HCT116 (cell line): ENCODE measurements at regions not wholly inside any gene's neighbourhood (a gene's known extent, or its start where the extent isn't known, plus 50 kb on each side); places are given as distances from the start of the nearest gene placed in this dataset.

Source experiments
- CBX3 ChIP-seq: IDR thresholded peaks from 2 replicates; pipeline ENCODE4 v1.6.1; 2012; ENCODE audit warnings: low read depth
- EGR1 ChIP-seq: IDR thresholded peaks from 2 replicates; pipeline ENCODE4 v1.6.1; 2012; ENCODE audit warnings: low read depth
- ELF1 ChIP-seq: IDR thresholded peaks from 2 replicates; pipeline ENCODE4 v1.6.1; 2012; ENCODE audit warnings: low read depth, borderline replicate concordance
- EZH2 ChIP-seq: fragments of 200-600 bp; sonication (generic); IDR thresholded peaks from 2 replicates; pipeline ENCODE4 v1.6.1; 2017; ENCODE audit warnings: antibody characterized with exemption, mixed run types
- FOSL1 ChIP-seq: IDR thresholded peaks from 2 replicates; pipeline ENCODE4 v1.6.1; 2012; ENCODE audit warnings: low read depth
- MAX ChIP-seq: IDR thresholded peaks from 2 replicates; pipeline ENCODE4 v1.6.1; 2012
- POLR2A ChIP-seq: IDR thresholded peaks from 2 replicates; pipeline ENCODE4 v1.7.0; 2011; ENCODE audit warnings: borderline replicate concordance; ENCODE audit not compliant: insufficient read depth, insufficient read length; ENCODE audit errors: extremely low read depth
- POLR2AphosphoS5 ChIP-seq: IDR thresholded peaks from 2 replicates; pipeline ENCODE4 v1.6.1; 2011; ENCODE audit warnings: mild to moderate bottlenecking, low read depth, low read length, moderate library complexity
- RAD21 ChIP-seq: IDR thresholded peaks from 2 replicates; pipeline ENCODE4 v1.6.1; 2012; ENCODE audit warnings: low read depth, mild to moderate bottlenecking
- REST ChIP-seq: IDR thresholded peaks from 2 replicates; pipeline ENCODE4 v1.6.1; 2012; ENCODE audit warnings: low read depth
- SP1 ChIP-seq: IDR thresholded peaks from 2 replicates; pipeline ENCODE4 v1.6.1; 2012; ENCODE audit warnings: low read depth
- YY1 ChIP-seq: IDR thresholded peaks from 2 replicates; pipeline ENCODE4 v1.6.1; 2011; ENCODE audit warnings: low read length, low read depth, moderate library complexity, mild to moderate bottlenecking; ENCODE audit not compliant: insufficient replicate concordance; ENCODE audit errors: extremely low read depth
- TF ChIP-seq, protein P1 (sequence below), 3 experiments: fragments of 200-600 bp in 1 of 3; sonication (generic) in 1 of 3; IDR thresholded peaks in 2 of 3; conservative IDR thresholded peaks in 1 of 3; 2 replicates each; pipeline ENCODE4 v1.5.1; 2012 to 2017; ENCODE audit warnings: low read depth in 2 of 3, low read length in 2 of 3, antibody characterized with exemption in 1 of 3, borderline replicate concordance in 1 of 3, control low read depth in 1 of 3, mild to moderate bottlenecking in 1 of 3, mixed read lengths in 1 of 3, mixed run types in 1 of 3, moderate library complexity in 1 of 3; ENCODE audit not compliant: insufficient read depth in 1 of 3

- TF ChIP-seq, protein P1, sequence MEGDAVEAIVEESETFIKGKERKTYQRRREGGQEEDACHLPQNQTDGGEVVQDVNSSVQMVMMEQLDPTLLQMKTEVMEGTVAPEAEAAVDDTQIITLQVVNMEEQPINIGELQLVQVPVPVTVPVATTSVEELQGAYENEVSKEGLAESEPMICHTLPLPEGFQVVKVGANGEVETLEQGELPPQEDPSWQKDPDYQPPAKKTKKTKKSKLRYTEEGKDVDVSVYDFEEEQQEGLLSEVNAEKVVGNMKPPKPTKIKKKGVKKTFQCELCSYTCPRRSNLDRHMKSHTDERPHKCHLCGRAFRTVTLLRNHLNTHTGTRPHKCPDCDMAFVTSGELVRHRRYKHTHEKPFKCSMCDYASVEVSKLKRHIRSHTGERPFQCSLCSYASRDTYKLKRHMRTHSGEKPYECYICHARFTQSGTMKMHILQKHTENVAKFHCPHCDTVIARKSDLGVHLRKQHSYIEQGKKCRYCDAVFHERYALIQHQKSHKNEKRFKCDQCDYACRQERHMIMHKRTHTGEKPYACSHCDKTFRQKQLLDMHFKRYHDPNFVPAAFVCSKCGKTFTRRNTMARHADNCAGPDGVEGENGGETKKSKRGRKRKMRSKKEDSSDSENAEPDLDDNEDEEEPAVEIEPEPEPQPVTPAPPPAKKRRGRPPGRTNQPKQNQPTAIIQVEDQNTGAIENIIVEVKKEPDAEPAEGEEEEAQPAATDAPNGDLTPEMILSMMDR (IDR thresholded peaks at IDR 0.05 in 2 of 3, conservative IDR thresholded peaks at IDR 0.05 in 1 of 3; ENCODE audit: borderline replicate concordance in 1 of 3, insufficient read depth in 1 of 3, low read depth in 2 of 3, low read length in 2 of 3): no peak
- TF ChIP-seq EZH2 (no peak), POLR2A (no peak), RAD21 (no peak), REST (no peak), CBX3 (no peak), ELF1 (no peak), POLR2AphosphoS5 (no peak), YY1 (no peak), FOSL1 (no peak), MAX (no peak), EGR1 (no peak), SP1 (no peak)
These were observed 649.9 kb upstream of the ADARB2 start for GRCh38 chr10:2387261-2387660.
